Spleen (tissue), 11 donors: ENCODE measurements at regions not wholly inside any gene's neighbourhood (a gene's known extent, or its start where the extent isn't known, plus 50 kb on each side); places are given as distances from the start of the nearest gene placed in this dataset.

Experiments used
- DNase-seq: peaks from one replicate; pipeline ENCODE4 v3.0.0-alpha.2; 2020
- H3K27ac ChIP-seq, 8 donors: fragments of 200-600 bp; sonication (generic) in 7 of 8; 1 replicate in 4 of 8; 2 replicates in 4 of 8; pipeline versions ENCODE4 v1.5.0 to v1.8.0; 2016 to 2021; ENCODE audit warnings: inconsistent platforms in 4 of 8, mild to moderate bottlenecking in 4 of 8, moderate library complexity in 1 of 8
- H3K27me3 ChIP-seq, 7 donors: fragments of 200-600 bp; sonication (generic) in 6 of 7; replicated peaks in 1 of 7; 1 replicate in 4 of 7; 2 replicates in 3 of 7; pipeline versions ENCODE4 v1.5.0 to v1.8.0; 2016 to 2021; ENCODE audit warnings: inconsistent platforms in 3 of 7, mild to moderate bottlenecking in 1 of 7
- H3K36me3 ChIP-seq, 6 donors: fragments of 200-600 bp; sonication (generic) in 5 of 6; 1 replicate in 4 of 6; 2 replicates in 2 of 6; pipeline versions ENCODE4 v1.5.0 to v1.8.0; 2016 to 2021; ENCODE audit warnings: inconsistent platforms in 2 of 6
- H3K4me1 ChIP-seq, 6 donors: fragments of 200-600 bp; sonication (generic) in 5 of 6; 1 replicate in 3 of 6; 2 replicates in 3 of 6; pipeline versions ENCODE4 v1.5.0 to v1.8.0; 2016 to 2021; ENCODE audit warnings: inconsistent platforms in 3 of 6
- H3K4me3 ChIP-seq, 8 donors: fragments of 200-600 bp; sonication (generic) in 7 of 8; 1 replicate in 4 of 8; 2 replicates in 4 of 8; pipeline versions ENCODE4 v1.5.0 to v1.8.0; 2016 to 2021; ENCODE audit warnings: inconsistent platforms in 4 of 8, mild to moderate bottlenecking in 4 of 8, moderate library complexity in 2 of 8
- H3K9me3 ChIP-seq, 8 donors: fragments of 200-600 bp; sonication (generic) in 7 of 8; 1 replicate in 4 of 8; 2 replicates in 4 of 8; pipeline versions ENCODE4 v1.5.0 to v1.8.0; 2016 to 2021; ENCODE audit warnings: inconsistent platforms in 4 of 8
- POLR2A ChIP-seq, 3 donors: fragments of 450-650 bp; IDR thresholded peaks; one replicate each; pipeline ENCODE4 v1.5.1; 2017; ENCODE audit warnings: antibody characterized with exemption in 3 of 3, mild to moderate bottlenecking in 1 of 3
- POLR2AphosphoS5 ChIP-seq, 3 donors: sonication (generic); formaldehyde crosslinking; IDR thresholded peaks; one replicate each; pipeline ENCODE4 v1.5.1; 2017; ENCODE audit warnings: antibody characterized with exemption in 3 of 3
- WGBS, 5 donors: extraction: QIAGEN DNeasy Blood & Tissue Kit in 3 of 5; methylation state at CpG; one replicate each; pipeline versions ENCODE4 v1.1.5 to v1.1.7; 2013 to 2018; 5-methylcytosine and 5-hydroxymethylcytosine counted together
- intact Hi-C: fragments of 100-400 bp; cut with DNase I; formaldehyde crosslinking; loops from one replicate; pipeline ENCODE4 v1.15.0; 2023; ENCODE audit warnings: low total_unique reads
- TF ChIP-seq, protein P1 (sequence below), 11 experiments: fragments of 200-600 bp in 7 of 11; fragments of 450-650 bp in 4 of 11; sonication (generic) in 4 of 11; IDR thresholded peaks in 8 of 11; conservative IDR thresholded peaks in 3 of 11; 1 replicate in 7 of 11; 2 replicates in 4 of 11; pipeline versions ENCODE4 v1.4.0 to v1.8.0; 2016 to 2021; ENCODE audit warnings: antibody characterized with exemption in 11 of 11, inconsistent platforms in 4 of 11, mild to moderate bottlenecking in 1 of 11
- donor health status: healthy with polysubstance abuse.
- donor health status: DM: no; HTN: no; CAD: no; lungs with moderate emphysema.
- donor health status: DM: no; HTN: no; CAD: no.
- donor health status: Bipolar disorder and iron deficiency.
- donor health status: healthy.
- donor health status: DM: no; HTN: no; CAD: no.
- donor health status: DM: yes; HTN: yes; CAD: no.

DNA sequence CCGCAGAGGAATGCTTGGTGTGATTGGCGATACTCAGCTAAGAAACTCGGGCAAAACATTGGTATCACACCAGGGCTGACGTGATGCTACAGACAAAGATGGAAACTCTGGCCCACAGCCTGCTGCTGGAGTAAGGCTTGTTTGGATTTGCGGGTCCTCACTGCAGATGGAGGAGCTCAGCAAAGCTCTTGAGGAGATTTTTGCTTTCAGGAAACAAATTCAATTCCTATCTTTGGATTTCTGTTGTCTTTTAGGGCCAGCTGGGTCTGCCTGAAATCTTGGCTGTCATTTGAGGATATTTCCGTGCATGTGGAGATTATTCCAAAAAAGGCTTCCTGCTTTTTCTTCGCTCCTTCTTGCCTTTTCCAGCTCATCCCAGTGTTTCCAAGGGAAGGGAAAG lies 475.8 kb downstream of the TSN start:
- intact Hi-C loops: no loop called here
- no peak overlapping the region for H3K4me3 ChIP-seq
- H3K36me3 ChIP-seq: no peaks in the 10 kb centered on the region
- WGBS, 5 donors: 92 to 95% (median 93%) methylated on average over 7 of the region's 7 CpGs
- TF ChIP-seq, protein P1, sequence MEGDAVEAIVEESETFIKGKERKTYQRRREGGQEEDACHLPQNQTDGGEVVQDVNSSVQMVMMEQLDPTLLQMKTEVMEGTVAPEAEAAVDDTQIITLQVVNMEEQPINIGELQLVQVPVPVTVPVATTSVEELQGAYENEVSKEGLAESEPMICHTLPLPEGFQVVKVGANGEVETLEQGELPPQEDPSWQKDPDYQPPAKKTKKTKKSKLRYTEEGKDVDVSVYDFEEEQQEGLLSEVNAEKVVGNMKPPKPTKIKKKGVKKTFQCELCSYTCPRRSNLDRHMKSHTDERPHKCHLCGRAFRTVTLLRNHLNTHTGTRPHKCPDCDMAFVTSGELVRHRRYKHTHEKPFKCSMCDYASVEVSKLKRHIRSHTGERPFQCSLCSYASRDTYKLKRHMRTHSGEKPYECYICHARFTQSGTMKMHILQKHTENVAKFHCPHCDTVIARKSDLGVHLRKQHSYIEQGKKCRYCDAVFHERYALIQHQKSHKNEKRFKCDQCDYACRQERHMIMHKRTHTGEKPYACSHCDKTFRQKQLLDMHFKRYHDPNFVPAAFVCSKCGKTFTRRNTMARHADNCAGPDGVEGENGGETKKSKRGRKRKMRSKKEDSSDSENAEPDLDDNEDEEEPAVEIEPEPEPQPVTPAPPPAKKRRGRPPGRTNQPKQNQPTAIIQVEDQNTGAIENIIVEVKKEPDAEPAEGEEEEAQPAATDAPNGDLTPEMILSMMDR (IDR thresholded peaks at IDR 0.05 in 8 of 11, conservative IDR thresholded peaks at IDR 0.05 in 3 of 11): no peak
- TF ChIP-seq POLR2AphosphoS5 (IDR thresholded peaks at IDR 0.05) (no peak), POLR2A (IDR thresholded peaks at IDR 0.05) (no peak)
- H3K4me1 ChIP-seq: no peaks in the 10 kb centered on the region
- H3K9me3 ChIP-seq: no peaks in the 10 kb centered on the region
- H3K27ac ChIP-seq: no peak overlapping the region
- no peak for DNase-seq
- no peaks in the 10 kb centered on the region for H3K27me3 ChIP-seq

DNA sequence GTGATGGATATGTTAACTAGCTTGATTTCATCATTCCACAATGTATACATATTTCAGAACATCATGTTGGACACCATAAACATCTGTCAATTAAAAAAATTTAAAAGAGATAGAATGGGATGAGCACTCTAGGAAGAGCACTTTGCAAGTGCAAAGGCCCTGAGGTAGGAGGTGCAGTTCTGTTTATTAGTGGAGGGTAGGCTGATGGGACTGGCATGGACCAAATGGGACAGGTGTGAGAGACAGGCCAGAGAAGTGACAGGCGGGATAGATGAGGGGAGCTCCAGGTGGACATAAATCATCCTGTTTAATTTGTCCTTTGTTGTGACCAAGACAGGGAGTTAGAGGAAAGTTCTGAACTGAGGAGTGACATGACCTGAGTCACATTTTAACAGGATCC lies 477.9 kb downstream of the TSN start:
- H3K4me3 ChIP-seq: no peak overlapping the region
- H3K27ac ChIP-seq: no peak overlapping the region
- H3K9me3 ChIP-seq: no peaks in the 10 kb centered on the region
- H3K4me1 ChIP-seq: no peaks in the 10 kb centered on the region
- 82 to 97% (median 93%) methylated on average over 1 of the region's 1 CpG for WGBS, 5 donors
- intact Hi-C loops: no loop called here
- H3K36me3 ChIP-seq: no peaks in the 10 kb centered on the region
- DNase-seq: no peak
- no peaks in the 10 kb centered on the region for H3K27me3 ChIP-seq
- TF ChIP-seq POLR2A (IDR thresholded peaks at IDR 0.05): no peak
- TF ChIP-seq, protein P1 (IDR thresholded peaks at IDR 0.05 in 8 of 11, conservative IDR thresholded peaks at IDR 0.05 in 3 of 11): no peak
- no peak for TF ChIP-seq POLR2AphosphoS5 (IDR thresholded peaks at IDR 0.05)

DNA sequence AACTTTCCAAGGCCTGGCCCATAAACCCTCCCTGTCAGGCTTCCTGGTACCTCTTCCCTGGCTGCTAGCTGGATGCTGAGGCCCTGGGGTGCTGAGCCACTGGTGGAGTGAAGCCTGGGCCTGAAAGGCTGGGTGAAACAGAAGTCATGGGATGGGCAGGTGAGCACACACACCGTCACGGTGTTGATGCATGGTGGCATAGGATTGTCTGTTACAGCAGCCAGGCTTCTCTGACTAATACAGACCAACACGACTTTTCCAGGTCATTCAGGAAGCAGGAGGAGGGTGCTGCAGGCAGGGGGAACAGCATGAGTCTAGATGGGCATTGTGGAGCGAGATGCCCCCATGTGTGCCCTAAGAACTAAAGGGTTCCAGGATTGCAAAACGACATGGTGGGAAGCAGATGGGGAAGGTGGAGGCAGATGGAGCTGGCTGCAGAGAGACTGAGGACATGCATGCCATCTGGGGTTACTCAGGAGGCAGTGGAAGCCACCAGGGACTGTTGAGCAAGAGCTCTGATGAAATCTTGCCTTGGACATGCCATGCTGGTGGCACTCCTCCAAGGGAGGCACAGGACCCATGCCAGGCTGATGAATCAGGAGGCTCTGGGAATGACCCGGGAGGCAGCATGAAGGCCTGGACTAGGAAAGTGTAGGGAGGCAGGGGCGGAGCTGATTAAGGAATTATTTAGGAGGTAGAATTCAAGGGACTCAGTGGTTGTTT lies 480.9 kb downstream of the TSN start:
- Histone ChIP-seq H3K27me3 (no peaks in the 10 kb centered on the region), H3K9me3 (no peaks in the 10 kb centered on the region), H3K27ac (no peak overlapping the region), H3K4me1 (no peaks in the 10 kb centered on the region), H3K36me3 (no peaks in the 10 kb centered on the region), H3K4me3 (no peak overlapping the region)
- DNase-seq: no peak
- WGBS, 5 donors: 68 to 81% (median 74%) methylated on average over 7 of the region's 7 CpGs
- TF ChIP-seq POLR2A (IDR thresholded peaks at IDR 0.05): no peak
- no peak for TF ChIP-seq POLR2AphosphoS5 (IDR thresholded peaks at IDR 0.05)
- TF ChIP-seq, protein P1 (IDR thresholded peaks at IDR 0.05 in 8 of 11, conservative IDR thresholded peaks at IDR 0.05 in 3 of 11): no peak
- intact Hi-C loops: no loop called here

DNA sequence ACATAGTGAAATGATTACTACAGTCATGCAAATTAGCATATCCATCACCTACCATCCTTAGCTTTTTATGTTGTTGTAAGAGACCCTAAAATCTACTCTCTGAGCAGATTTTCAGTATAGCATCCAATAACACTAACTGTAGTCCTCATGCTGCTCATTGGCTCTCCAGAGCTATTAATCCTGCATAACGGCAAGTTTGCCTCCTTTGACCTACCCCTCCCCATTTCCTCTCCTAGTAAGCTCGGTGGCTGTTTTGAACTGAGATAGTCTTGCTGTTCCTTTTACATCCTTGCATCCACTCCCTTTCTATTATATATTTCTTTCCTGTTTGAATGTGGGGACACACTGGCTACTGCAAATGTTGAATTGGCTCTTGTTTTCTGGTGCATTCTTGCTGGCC lies 481.5 kb downstream of the TSN start:
- no peaks in the 10 kb centered on the region for H3K27me3 ChIP-seq
- H3K36me3 ChIP-seq: no peaks in the 10 kb centered on the region
- no peak for DNase-seq
- no peak for TF ChIP-seq POLR2AphosphoS5 (IDR thresholded peaks at IDR 0.05)
- H3K4me1 ChIP-seq: no peaks in the 10 kb centered on the region
- no peaks in the 10 kb centered on the region for H3K9me3 ChIP-seq
- intact Hi-C loops: no loop called here
- no peak overlapping the region for H3K4me3 ChIP-seq
- WGBS, 5 donors: 32 to 56% (median 46%) methylated on average over 2 of the region's 2 CpGs
- no peak overlapping the region for H3K27ac ChIP-seq
